GM12875 (cell line): ENCODE measurements at regions not wholly inside any gene's neighbourhood (a gene's known extent, or its start where the extent isn't known, plus 50 kb on each side); places are given as distances from the start of the nearest gene placed in this dataset.

Experiments
- H3K4me3 ChIP-seq: one replicate; pipeline ENCODE4 v1.5.1; 2011; ENCODE audit warnings: low read depth, low read length, control low read depth
- TF ChIP-seq, protein P1 (sequence below): IDR thresholded peaks from 2 replicates; pipeline ENCODE4 v1.5.1; 2011; ENCODE audit warnings: low read depth, mild to moderate bottlenecking, control low read depth, inconsistent platforms, low read length, moderate library complexity, borderline replicate concordance; ENCODE audit not compliant: insufficient read depth

GRCh38 chr1:168433238-168433637, 110.6 kb downstream of the XCL2 start:
- H3K4me3 ChIP-seq = no peak overlapping the region
- TF ChIP-seq, protein P1, sequence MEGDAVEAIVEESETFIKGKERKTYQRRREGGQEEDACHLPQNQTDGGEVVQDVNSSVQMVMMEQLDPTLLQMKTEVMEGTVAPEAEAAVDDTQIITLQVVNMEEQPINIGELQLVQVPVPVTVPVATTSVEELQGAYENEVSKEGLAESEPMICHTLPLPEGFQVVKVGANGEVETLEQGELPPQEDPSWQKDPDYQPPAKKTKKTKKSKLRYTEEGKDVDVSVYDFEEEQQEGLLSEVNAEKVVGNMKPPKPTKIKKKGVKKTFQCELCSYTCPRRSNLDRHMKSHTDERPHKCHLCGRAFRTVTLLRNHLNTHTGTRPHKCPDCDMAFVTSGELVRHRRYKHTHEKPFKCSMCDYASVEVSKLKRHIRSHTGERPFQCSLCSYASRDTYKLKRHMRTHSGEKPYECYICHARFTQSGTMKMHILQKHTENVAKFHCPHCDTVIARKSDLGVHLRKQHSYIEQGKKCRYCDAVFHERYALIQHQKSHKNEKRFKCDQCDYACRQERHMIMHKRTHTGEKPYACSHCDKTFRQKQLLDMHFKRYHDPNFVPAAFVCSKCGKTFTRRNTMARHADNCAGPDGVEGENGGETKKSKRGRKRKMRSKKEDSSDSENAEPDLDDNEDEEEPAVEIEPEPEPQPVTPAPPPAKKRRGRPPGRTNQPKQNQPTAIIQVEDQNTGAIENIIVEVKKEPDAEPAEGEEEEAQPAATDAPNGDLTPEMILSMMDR = no peak

DNA sequence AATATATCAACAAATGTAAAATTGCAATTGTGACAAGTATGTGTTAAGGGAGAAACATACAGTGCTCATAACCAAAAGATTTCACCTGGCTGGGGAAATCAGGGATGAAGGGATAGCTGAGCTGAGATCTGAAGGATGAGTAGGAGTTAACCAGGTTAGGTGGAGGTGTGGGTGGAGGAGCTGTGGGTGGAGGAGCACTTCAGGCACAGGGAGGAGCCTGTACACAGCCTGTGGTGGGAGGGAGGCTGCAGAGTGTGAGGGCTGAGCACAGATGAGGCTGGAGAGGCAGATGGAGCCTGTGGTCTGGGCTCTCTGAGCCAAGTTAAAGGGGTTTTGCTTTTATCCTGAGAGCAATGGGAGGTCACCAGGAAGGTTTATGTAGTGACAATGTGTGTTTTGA, 111.9 kb downstream of the XCL2 start:
- TF ChIP-seq, protein P1 = no peak
- no peak overlapping the region for H3K4me3 ChIP-seq

- TF ChIP-seq, protein P1 = no peak
- H3K4me3 ChIP-seq = no peak overlapping the region
Observed at GRCh38 chr1:168430321-168430720, 113.5 kb downstream of the XCL2 start.

DNA sequence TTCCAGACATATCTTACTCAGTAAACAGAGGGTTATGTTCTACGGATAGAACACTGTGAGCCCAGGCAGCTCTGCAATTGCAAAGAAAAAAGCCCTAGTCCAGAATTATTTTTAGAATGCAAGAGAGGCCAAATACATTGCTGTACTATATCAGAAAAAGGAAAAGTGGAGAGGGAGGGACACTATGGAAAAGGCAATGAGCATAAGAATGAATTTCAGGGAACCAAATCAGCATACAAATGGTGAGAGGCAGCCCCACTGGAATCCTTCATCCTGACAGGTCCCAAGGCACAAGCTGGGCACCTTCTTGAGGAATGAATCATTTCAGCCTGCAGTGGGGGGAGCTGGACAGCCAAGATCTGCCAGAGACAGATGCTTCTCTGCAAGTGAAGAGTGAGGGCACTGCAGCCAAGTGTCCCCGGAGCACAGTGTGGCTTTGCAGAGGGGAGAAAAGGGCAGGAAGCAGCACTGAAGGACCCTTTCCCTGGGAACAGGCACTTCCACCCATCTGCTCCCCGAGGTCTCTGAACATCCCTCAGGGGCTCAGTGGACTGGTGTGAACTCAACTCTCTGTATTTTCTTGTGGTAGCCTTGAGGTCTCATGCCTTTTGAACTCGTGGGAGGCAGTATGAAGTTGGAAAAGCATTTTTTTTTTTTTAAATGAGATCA, 115.6 kb downstream of the XCL2 start:
- TF ChIP-seq, protein P1 = no peak
- H3K4me3 ChIP-seq = no peak overlapping the region

DNA sequence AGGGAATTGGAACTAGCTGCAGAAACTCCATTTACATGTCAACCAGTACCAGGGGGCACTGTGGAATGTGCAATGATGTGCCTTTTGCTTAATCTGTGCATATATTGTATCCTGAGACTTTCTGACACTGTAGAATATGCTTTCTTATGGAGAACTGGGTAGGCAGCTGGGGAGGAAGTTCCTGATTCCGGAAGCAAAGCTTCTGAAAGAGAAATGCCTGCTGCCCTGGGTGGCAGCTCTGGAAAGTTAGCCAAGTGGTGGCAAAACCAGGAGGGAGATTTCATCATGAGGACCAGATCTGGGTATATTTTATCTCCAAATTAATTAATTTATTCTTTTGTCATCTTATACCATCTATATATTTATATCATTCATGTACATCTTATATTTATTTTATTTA, 116.7 kb downstream of the XCL2 start:
- no peak overlapping the region for H3K4me3 ChIP-seq
- TF ChIP-seq, protein P1 = no peak

GRCh38 chr1:168424281-168424680, 119.5 kb downstream of the XCL2 start:
- TF ChIP-seq, protein P1 = no peak

GRCh38 chr1:168422203-168422847, 121.5 kb downstream of the XCL2 start:
- TF ChIP-seq, protein P1 = no peak
- no peak overlapping the region for H3K4me3 ChIP-seq

More at GRCh38 chr1:168424281-168424680, 119.5 kb downstream of the XCL2 start:
- no peak overlapping the region for H3K4me3 ChIP-seq
